ENCODE measurements at regions not wholly inside any gene's neighbourhood (a gene's known extent, or its start where the extent isn't known, plus 50 kb on each side); places are given as distances from the start of the nearest gene placed in this dataset.

GRCh38 chr9:13689925-13690324 is 410.4 kb upstream of the MPDZ start:
- no peak for DNase-seq (ENCODE audit: insufficient read length)
- no peak for FAIRE-seq
- TF ChIP-seq TAF1 (IDR thresholded peaks at IDR 0.05; ENCODE audit: borderline replicate concordance, low read depth, low read length) (no peak), POLR2A (IDR thresholded peaks at IDR 0.05; ENCODE audit: low read depth, low read length) (no peak), POLR2AphosphoS5 (IDR thresholded peaks at IDR 0.05; ENCODE audit: low read depth, low read length) (no peak)

- DNase-seq (ENCODE audit: insufficient read length) (no peak), FAIRE-seq (no peak)
- TF ChIP-seq POLR2A (IDR thresholded peaks at IDR 0.05; ENCODE audit: low read depth, low read length) = no peak
- no peak for TF ChIP-seq TAF1 (IDR thresholded peaks at IDR 0.05; ENCODE audit: borderline replicate concordance, low read depth, low read length)
- TF ChIP-seq POLR2AphosphoS5 (IDR thresholded peaks at IDR 0.05; ENCODE audit: low read depth, low read length) = no peak
Measured at GRCh38 chr9:13688990-13689600, 409.6 kb upstream of the MPDZ start.

- FAIRE-seq = no peak
- TF ChIP-seq POLR2AphosphoS5 (IDR thresholded peaks at IDR 0.05; ENCODE audit: low read depth, low read length) (no peak), POLR2A (IDR thresholded peaks at IDR 0.05; ENCODE audit: low read depth, low read length) (no peak), TAF1 (IDR thresholded peaks at IDR 0.05; ENCODE audit: borderline replicate concordance, low read depth, low read length) (no peak)
Measured at GRCh38 chr9:13688223-13688989, 408.9 kb upstream of the MPDZ start.

GRCh38 chr9:13684656-13685055 is 405.2 kb upstream of the MPDZ start:
- FAIRE-seq = no peak
- no peak for TF ChIP-seq POLR2A (IDR thresholded peaks at IDR 0.05; ENCODE audit: low read depth, low read length)
- no peak for TF ChIP-seq POLR2AphosphoS5 (IDR thresholded peaks at IDR 0.05; ENCODE audit: low read depth, low read length)
- TF ChIP-seq TAF1 (IDR thresholded peaks at IDR 0.05; ENCODE audit: borderline replicate concordance, low read depth, low read length) = no peak
- no peak for DNase-seq (ENCODE audit: insufficient read length)

More at GRCh38 chr9:13688223-13688989, 408.9 kb upstream of the MPDZ start:
- DNase-seq (ENCODE audit: insufficient read length) = no peak

- FAIRE-seq (no peak), DNase-seq (ENCODE audit: insufficient read length) (no peak)
- TF ChIP-seq TAF1 (IDR thresholded peaks at IDR 0.05; ENCODE audit: borderline replicate concordance, low read depth, low read length) (no peak), POLR2A (IDR thresholded peaks at IDR 0.05; ENCODE audit: low read depth, low read length) (no peak), POLR2AphosphoS5 (IDR thresholded peaks at IDR 0.05; ENCODE audit: low read depth, low read length) (no peak)
Measured at GRCh38 chr9:13677801-13678200, 398.3 kb upstream of the MPDZ start.

- TF ChIP-seq TAF1 (IDR thresholded peaks at IDR 0.05; ENCODE audit: borderline replicate concordance, low read depth, low read length) = no peak
- no peak for TF ChIP-seq POLR2AphosphoS5 (IDR thresholded peaks at IDR 0.05; ENCODE audit: low read depth, low read length)
- TF ChIP-seq POLR2A (IDR thresholded peaks at IDR 0.05; ENCODE audit: low read depth, low read length) = no peak
- no peak for FAIRE-seq
- DNase-seq (ENCODE audit: insufficient read length) = no peak
Measured at GRCh38 chr9:13675638-13676000, 396.1 kb upstream of the MPDZ start.

GRCh38 chr9:13674926-13675637 is 395.6 kb upstream of the MPDZ start:
- FAIRE-seq = no peak
- no peak for DNase-seq (ENCODE audit: insufficient read length)
- TF ChIP-seq POLR2A (IDR thresholded peaks at IDR 0.05; ENCODE audit: low read depth, low read length) = no peak
- no peak for TF ChIP-seq TAF1 (IDR thresholded peaks at IDR 0.05; ENCODE audit: borderline replicate concordance, low read depth, low read length)

- FAIRE-seq (no peak), DNase-seq (ENCODE audit: insufficient read length) (no peak)
- TF ChIP-seq POLR2A (IDR thresholded peaks at IDR 0.05; ENCODE audit: low read depth, low read length) (no peak), TAF1 (IDR thresholded peaks at IDR 0.05; ENCODE audit: borderline replicate concordance, low read depth, low read length) (no peak), POLR2AphosphoS5 (IDR thresholded peaks at IDR 0.05; ENCODE audit: low read depth, low read length) (no peak)
Measured at GRCh38 chr9:13673348-13673747, 393.9 kb upstream of the MPDZ start.

GRCh38 chr9:13665418-13666066 is 386.1 kb upstream of the MPDZ start:
- FAIRE-seq (no peak), DNase-seq (ENCODE audit: insufficient read length) (no peak)
- no peak for TF ChIP-seq TAF1 (IDR thresholded peaks at IDR 0.05; ENCODE audit: borderline replicate concordance, low read depth, low read length)
- TF ChIP-seq POLR2AphosphoS5 (IDR thresholded peaks at IDR 0.05; ENCODE audit: low read depth, low read length) = no peak
- no peak for TF ChIP-seq POLR2A (IDR thresholded peaks at IDR 0.05; ENCODE audit: low read depth, low read length)

GRCh38 chr9:13661014-13661413 is 381.5 kb upstream of the MPDZ start:
- TF ChIP-seq TAF1 (IDR thresholded peaks at IDR 0.05; ENCODE audit: borderline replicate concordance, low read depth, low read length) (no peak), POLR2AphosphoS5 (IDR thresholded peaks at IDR 0.05; ENCODE audit: low read depth, low read length) (no peak), POLR2A (IDR thresholded peaks at IDR 0.05; ENCODE audit: low read depth, low read length) (no peak)
- no peak for DNase-seq (ENCODE audit: insufficient read length)
- FAIRE-seq = peak; percentile 54

GRCh38 chr9:13651969-13652663 is 372.6 kb upstream of the MPDZ start:
- FAIRE-seq (no peak), DNase-seq (ENCODE audit: insufficient read length) (no peak)
- TF ChIP-seq TAF1 (IDR thresholded peaks at IDR 0.05; ENCODE audit: borderline replicate concordance, low read depth, low read length) = no peak
- TF ChIP-seq POLR2A (IDR thresholded peaks at IDR 0.05; ENCODE audit: low read depth, low read length) = no peak
- no peak for TF ChIP-seq POLR2AphosphoS5 (IDR thresholded peaks at IDR 0.05; ENCODE audit: low read depth, low read length)

All from GM12892 (cell line).